SK-N-SH treated with all-trans-retinoic acid at 6 μM for 48 hours (cell line): ENCODE measurements at regions not wholly inside any gene's neighbourhood (a gene's known extent, or its start where the extent isn't known, plus 50 kb on each side); places are given as distances from the start of the nearest gene placed in this dataset.

Experiments used
- ATAC-seq: fragments of 200-7000 bp; cut with Tn5 transposase; 3 replicates; pipeline ENCODE4 v1.9.1; 2020; ENCODE audit warnings: mild to moderate bottlenecking, moderate library complexity
- ARNTL ChIP-seq: fragments of 450-650 bp; formaldehyde crosslinking; IDR thresholded peaks from 2 replicates; pipeline ENCODE4 v1.5.0; 2020; ENCODE audit warnings: low read depth, mild to moderate bottlenecking, moderate library complexity, borderline replicate concordance
- BACH2 ChIP-seq: fragments of 250-450 bp; sonication (Bioruptor Pico); IDR thresholded peaks from 2 replicates; pipeline ENCODE4 v1.9.0; 2021; ENCODE audit warnings: mild to moderate bottlenecking, borderline replicate concordance
- CSDC2 ChIP-seq: fragments of 250-450 bp; sonication (Bioruptor Pico); IDR thresholded peaks from 2 replicates; pipeline ENCODE4 v1.5.0; 2020; ENCODE audit warnings: mild to moderate bottlenecking, moderate library complexity
- CSRNP3 ChIP-seq: fragments of 250-450 bp; sonication (Bioruptor Pico); IDR thresholded peaks from 2 replicates; pipeline ENCODE4 v1.5.1; 2021; ENCODE audit warnings: mild to moderate bottlenecking, moderate library complexity
- ESRRG ChIP-seq: fragments of 250-450 bp; sonication (Bioruptor Pico); IDR thresholded peaks from 2 replicates; pipeline ENCODE4 v1.6.1; 2021; ENCODE audit warnings: mild to moderate bottlenecking
- GLIS3 ChIP-seq: fragments of 250-450 bp; sonication (Bioruptor Pico); IDR thresholded peaks from 2 replicates; pipeline ENCODE4 v1.5.0; 2020; ENCODE audit warnings: mild to moderate bottlenecking, moderate library complexity
- ISL1 ChIP-seq: fragments of 250-450 bp; sonication (Bioruptor Pico); IDR thresholded peaks from 2 replicates; pipeline ENCODE4 v2.1.2; 2022; ENCODE audit warnings: mild to moderate bottlenecking, moderate library complexity
- OSR1 ChIP-seq: fragments of 250-450 bp; sonication (Bioruptor Pico); IDR thresholded peaks from 2 replicates; pipeline ENCODE4 v1.8.0; 2022; ENCODE audit warnings: moderate library complexity, mild to moderate bottlenecking, inconsistent platforms
- POU6F1 ChIP-seq: fragments of 250-450 bp; sonication (Bioruptor Pico); IDR thresholded peaks from 2 replicates; pipeline ENCODE4 v1.8.0; 2021; ENCODE audit warnings: low read depth, mild to moderate bottlenecking, moderate library complexity, borderline replicate concordance
- PPARA ChIP-seq: fragments of 250-450 bp; sonication (Bioruptor Pico); IDR thresholded peaks from 2 replicates; pipeline ENCODE4 v1.5.0; 2020; ENCODE audit warnings: mild to moderate bottlenecking, borderline replicate concordance
- RARB ChIP-seq: fragments of 250-450 bp; sonication (Bioruptor Pico); IDR thresholded peaks from 2 replicates; pipeline ENCODE4 v1.8.0; 2021; ENCODE audit warnings: mild to moderate bottlenecking, moderate library complexity
- SNAI2 ChIP-seq: fragments of 250-450 bp; sonication (Bioruptor Pico); IDR thresholded peaks from 2 replicates; pipeline ENCODE4 v1.5.0; 2020; ENCODE audit warnings: mild to moderate bottlenecking, moderate library complexity
- TCF4 ChIP-seq: fragments of 250-450 bp; sonication (Bioruptor Pico); IDR thresholded peaks from 2 replicates; pipeline ENCODE4 v1.8.0; 2021; ENCODE audit warnings: mild to moderate bottlenecking, moderate library complexity, borderline replicate concordance
- TOX ChIP-seq: fragments of 250-450 bp; sonication (Bioruptor Pico); IDR thresholded peaks from 2 replicates; pipeline ENCODE4 v1.8.0; 2021; ENCODE audit warnings: mild to moderate bottlenecking, moderate library complexity, borderline replicate concordance
- ZC3H10 ChIP-seq: fragments of 250-450 bp; sonication (Bioruptor Pico); IDR thresholded peaks from 2 replicates; pipeline ENCODE4 v1.5.1; 2021; ENCODE audit warnings: mild to moderate bottlenecking, moderate library complexity
- ZFP3 ChIP-seq: fragments of 250-450 bp; sonication (Bioruptor Pico); IDR thresholded peaks from 2 replicates; pipeline ENCODE4 v1.5.0; 2020; ENCODE audit warnings: mild to moderate bottlenecking, moderate library complexity
- ZFP30 ChIP-seq: fragments of 450-650 bp; formaldehyde crosslinking; IDR thresholded peaks from 2 replicates; pipeline ENCODE4 v1.5.0; 2022; ENCODE audit warnings: mild to moderate bottlenecking, moderate library complexity
- ZNF565 ChIP-seq: fragments of 450-650 bp; formaldehyde crosslinking; conservative IDR thresholded peaks from 2 replicates; pipeline ENCODE4 v1.5.0; 2020; ENCODE audit warnings: low read depth, mild to moderate bottlenecking, moderate library complexity
- ZNF70 ChIP-seq: fragments of 450-650 bp; formaldehyde crosslinking; IDR thresholded peaks from 2 replicates; pipeline ENCODE4 v1.5.0; 2020; ENCODE audit warnings: mild to moderate bottlenecking, moderate library complexity
- ZNF8 ChIP-seq: fragments of 450-650 bp; formaldehyde crosslinking; IDR thresholded peaks from 2 replicates; pipeline ENCODE4 v1.5.0; 2020; ENCODE audit warnings: mild to moderate bottlenecking, moderate library complexity
- TF ChIP-seq, protein P1 (sequence below): fragments of 250-450 bp; sonication (Bioruptor Pico); IDR thresholded peaks from 2 replicates; pipeline ENCODE4 v1.8.0; 2020; ENCODE audit warnings: mild to moderate bottlenecking, moderate library complexity, borderline replicate concordance
- TF ChIP-seq, protein P2 (sequence below): fragments of 250-450 bp; sonication (Bioruptor Pico); IDR thresholded peaks from 2 replicates; pipeline ENCODE4 v1.5.0; 2020; ENCODE audit warnings: mild to moderate bottlenecking, moderate library complexity
- TF ChIP-seq, protein P3 (sequence below): fragments of 250-450 bp; sonication (Bioruptor Pico); IDR thresholded peaks from 2 replicates; pipeline ENCODE4 v1.5.1; 2020; ENCODE audit warnings: low read depth, mild to moderate bottlenecking, moderate library complexity

DNA sequence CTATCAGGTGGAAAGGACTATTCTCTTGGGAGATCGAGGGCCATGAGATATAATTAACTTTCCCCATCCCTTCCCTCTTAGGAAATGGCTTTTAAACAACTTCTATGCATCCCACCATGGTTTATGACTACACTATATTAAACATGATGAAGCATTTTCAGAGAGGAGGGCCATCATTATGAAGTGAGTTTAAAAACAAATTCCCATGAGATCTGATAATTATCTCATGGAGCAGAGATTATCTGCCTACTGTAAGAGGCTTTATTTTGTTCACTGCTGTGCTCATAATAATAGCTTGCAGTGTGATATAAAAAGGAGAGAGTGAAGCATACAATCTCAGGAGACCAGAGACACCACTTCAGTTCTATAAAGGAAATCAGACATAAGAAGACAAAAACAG is 330.5 kb upstream of the ZFP42 start:
- no peak for ATAC-seq
- TF ChIP-seq, protein P1, sequence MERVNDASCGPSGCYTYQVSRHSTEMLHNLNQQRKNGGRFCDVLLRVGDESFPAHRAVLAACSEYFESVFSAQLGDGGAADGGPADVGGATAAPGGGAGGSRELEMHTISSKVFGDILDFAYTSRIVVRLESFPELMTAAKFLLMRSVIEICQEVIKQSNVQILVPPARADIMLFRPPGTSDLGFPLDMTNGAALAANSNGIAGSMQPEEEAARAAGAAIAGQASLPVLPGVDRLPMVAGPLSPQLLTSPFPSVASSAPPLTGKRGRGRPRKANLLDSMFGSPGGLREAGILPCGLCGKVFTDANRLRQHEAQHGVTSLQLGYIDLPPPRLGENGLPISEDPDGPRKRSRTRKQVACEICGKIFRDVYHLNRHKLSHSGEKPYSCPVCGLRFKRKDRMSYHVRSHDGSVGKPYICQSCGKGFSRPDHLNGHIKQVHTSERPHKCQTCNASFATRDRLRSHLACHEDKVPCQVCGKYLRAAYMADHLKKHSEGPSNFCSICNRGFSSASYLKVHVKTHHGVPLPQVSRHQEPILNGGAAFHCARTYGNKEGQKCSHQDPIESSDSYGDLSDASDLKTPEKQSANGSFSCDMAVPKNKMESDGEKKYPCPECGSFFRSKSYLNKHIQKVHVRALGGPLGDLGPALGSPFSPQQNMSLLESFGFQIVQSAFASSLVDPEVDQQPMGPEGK (CRISPR knock-in tag): no peak
- TF ChIP-seq ZNF565 (CRISPR knock-in tag) (no peak), ZNF70 (CRISPR knock-in tag) (no peak), POU6F1 (CRISPR knock-in tag) (no peak), ZFP30 (no peak), GLIS3 (no peak), OSR1 (CRISPR knock-in tag) (no peak), ESRRG (no peak), SNAI2 (CRISPR knock-in tag) (no peak), ZNF8 (CRISPR knock-in tag) (no peak), PPARA (no peak), ISL1 (CRISPR knock-in tag) (no peak), ZC3H10 (CRISPR knock-in tag) (no peak), ARNTL (CRISPR knock-in tag) (no peak), ZFP3 (CRISPR knock-in tag) (no peak), CSRNP3 (CRISPR knock-in tag) (no peak), RARB (CRISPR knock-in tag) (no peak), CSDC2 (CRISPR knock-in tag) (no peak)

DNA sequence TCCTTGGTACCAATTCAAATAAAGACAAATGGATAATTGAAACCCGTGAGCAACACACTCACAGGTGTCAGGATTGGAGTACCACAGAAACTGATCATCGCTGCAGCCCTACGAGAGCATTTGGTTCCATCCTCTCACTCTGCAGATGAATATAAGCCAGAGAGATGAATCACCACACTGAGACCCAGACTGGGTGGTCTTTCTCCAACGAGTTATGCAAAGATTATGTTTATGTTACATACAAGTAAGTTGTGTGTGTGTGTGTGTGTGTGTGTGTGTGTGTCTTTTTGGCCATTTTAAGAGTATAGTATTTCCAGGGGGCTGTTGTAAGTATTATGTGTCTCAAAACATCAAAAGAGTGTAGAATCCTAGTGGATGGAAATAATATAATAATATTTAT is 329.5 kb upstream of the ZFP42 start:
- TF ChIP-seq TCF4 (CRISPR knock-in tag) (no peak), OSR1 (CRISPR knock-in tag) (no peak), ZC3H10 (CRISPR knock-in tag) (no peak), CSRNP3 (CRISPR knock-in tag) (no peak), ESRRG (no peak), TOX (CRISPR knock-in tag) (no peak), GLIS3 (no peak), PPARA (no peak), ZNF565 (CRISPR knock-in tag) (no peak), BACH2 (CRISPR knock-in tag) (no peak), SNAI2 (CRISPR knock-in tag) (no peak), ARNTL (CRISPR knock-in tag) (no peak), ZNF70 (CRISPR knock-in tag) (no peak), POU6F1 (CRISPR knock-in tag) (no peak), ZNF8 (CRISPR knock-in tag) (no peak), ZFP30 (no peak), ISL1 (CRISPR knock-in tag) (no peak)
- TF ChIP-seq, protein P2, sequence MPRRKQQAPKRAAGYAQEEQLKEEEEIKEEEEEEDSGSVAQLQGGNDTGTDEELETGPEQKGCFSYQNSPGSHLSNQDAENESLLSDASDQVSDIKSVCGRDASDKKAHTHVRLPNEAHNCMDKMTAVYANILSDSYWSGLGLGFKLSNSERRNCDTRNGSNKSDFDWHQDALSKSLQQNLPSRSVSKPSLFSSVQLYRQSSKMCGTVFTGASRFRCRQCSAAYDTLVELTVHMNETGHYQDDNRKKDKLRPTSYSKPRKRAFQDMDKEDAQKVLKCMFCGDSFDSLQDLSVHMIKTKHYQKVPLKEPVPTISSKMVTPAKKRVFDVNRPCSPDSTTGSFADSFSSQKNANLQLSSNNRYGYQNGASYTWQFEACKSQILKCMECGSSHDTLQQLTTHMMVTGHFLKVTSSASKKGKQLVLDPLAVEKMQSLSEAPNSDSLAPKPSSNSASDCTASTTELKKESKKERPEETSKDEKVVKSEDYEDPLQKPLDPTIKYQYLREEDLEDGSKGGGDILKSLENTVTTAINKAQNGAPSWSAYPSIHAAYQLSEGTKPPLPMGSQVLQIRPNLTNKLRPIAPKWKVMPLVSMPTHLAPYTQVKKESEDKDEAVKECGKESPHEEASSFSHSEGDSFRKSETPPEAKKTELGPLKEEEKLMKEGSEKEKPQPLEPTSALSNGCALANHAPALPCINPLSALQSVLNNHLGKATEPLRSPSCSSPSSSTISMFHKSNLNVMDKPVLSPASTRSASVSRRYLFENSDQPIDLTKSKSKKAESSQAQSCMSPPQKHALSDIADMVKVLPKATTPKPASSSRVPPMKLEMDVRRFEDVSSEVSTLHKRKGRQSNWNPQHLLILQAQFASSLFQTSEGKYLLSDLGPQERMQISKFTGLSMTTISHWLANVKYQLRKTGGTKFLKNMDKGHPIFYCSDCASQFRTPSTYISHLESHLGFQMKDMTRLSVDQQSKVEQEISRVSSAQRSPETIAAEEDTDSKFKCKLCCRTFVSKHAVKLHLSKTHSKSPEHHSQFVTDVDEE: no peak
- TF ChIP-seq, protein P3, sequence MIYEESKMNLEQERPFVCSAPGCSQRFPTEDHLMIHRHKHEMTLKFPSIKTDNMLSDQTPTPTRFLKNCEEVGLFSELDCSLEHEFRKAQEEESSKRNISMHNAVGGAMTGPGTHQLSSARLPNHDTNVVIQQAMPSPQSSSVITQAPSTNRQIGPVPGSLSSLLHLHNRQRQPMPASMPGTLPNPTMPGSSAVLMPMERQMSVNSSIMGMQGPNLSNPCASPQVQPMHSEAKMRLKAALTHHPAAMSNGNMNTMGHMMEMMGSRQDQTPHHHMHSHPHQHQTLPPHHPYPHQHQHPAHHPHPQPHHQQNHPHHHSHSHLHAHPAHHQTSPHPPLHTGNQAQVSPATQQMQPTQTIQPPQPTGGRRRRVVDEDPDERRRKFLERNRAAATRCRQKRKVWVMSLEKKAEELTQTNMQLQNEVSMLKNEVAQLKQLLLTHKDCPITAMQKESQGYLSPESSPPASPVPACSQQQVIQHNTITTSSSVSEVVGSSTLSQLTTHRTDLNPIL: no peak

More for the DNA sequence above, 329.5 kb upstream of the ZFP42 start:
- ATAC-seq: no peak
